ENCODE measurements at regions not wholly inside any gene's neighbourhood (a gene's known extent, or its start where the extent isn't known, plus 50 kb on each side); places are given as distances from the start of the nearest gene placed in this dataset.

DNA sequence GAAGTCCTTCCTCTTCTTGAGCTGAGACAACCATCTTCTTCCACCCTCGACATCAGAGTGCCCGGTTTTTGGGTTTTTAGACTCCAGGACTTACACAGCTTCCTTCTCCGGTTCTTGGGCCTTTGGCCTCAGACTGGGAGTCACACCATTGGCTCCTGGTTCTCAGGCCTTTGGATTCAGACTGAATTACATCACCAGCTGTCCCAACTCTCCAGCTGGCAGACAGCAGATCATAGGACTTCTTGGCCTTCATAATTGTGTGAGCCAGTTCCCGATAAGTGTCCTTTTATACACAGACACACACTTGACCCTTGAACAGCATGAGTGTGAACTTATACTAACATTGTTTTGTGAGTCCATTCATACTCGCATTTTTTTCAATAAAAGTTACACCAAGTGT lies 166.0 kb upstream of the UBL3 start:
- POLR2A ChIA-PET, result no interaction called here
- Histone ChIP-seq H3K36me3 (ENCODE audit: control insufficient read depth, insufficient read depth, low read length) (no peaks in the 10 kb centered on the region), H3K4me3 (ENCODE audit: low read depth, low read length) (no peak overlapping the region), H3K27me3 (ENCODE audit: control insufficient read depth, insufficient read depth, low read length) (no peaks in the 10 kb centered on the region)
- no peak for TF ChIP-seq CTCF (IDR thresholded peaks at IDR 0.05; ENCODE audit: insufficient read depth, low read depth, low read length)
- DNase-seq (ENCODE audit: low read depth), result no peak
- CTCF ChIA-PET, result no interaction called here

DNA sequence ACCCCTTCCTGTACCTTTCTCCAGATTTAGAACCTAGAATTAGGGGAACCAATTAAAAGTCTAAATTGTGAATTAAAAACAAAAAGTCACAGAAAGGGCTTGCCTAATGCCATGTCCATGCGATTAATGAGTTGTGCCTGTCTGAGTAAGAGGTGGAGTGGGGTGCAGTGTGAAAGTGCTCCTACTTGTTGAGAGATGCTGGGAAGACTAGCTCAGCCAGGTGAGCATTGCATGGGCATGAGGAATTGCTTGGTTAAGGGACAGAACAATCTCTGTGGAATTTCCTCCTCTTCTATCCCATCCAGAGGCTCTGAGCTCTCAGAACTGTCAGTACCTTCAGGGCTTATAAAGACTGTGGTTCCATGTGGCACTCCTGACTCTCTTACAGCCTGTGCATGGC lies 159.0 kb upstream of the UBL3 start:
- no peak for DNase-seq (ENCODE audit: low read depth)
- no peak for TF ChIP-seq CTCF (IDR thresholded peaks at IDR 0.05; ENCODE audit: insufficient read depth, low read depth, low read length)
- H3K36me3 ChIP-seq (ENCODE audit: control insufficient read depth, insufficient read depth, low read length), result no peaks in the 10 kb centered on the region
- no peaks in the 10 kb centered on the region; the same call in 1 of the 2 replicates for H3K27me3 ChIP-seq (ENCODE audit: control insufficient read depth, insufficient read depth, low read length)
- ChIA-PET CTCF (interaction anchor here (1.1 to 1.5 kb wide), 2 partner anchors 9 to 14 kb away, joined by 3 read pairs; no protein-coding TSS in a partner anchor), POLR2A (no interaction called here)
- H3K4me3 ChIP-seq (ENCODE audit: low read depth, low read length), result no peak overlapping the region

- ChIA-PET POLR2A (no interaction called here), CTCF (interaction anchor here (1.7 kb wide), 1 partner anchor 107 kb away, joined by 4 read pairs; no protein-coding TSS in a partner anchor)
- Histone ChIP-seq H3K27me3 (ENCODE audit: control insufficient read depth, insufficient read depth, low read length) (no peaks in the 10 kb centered on the region; the same call in 1 of the 2 replicates), H3K4me3 (ENCODE audit: low read depth, low read length) (no peak overlapping the region), H3K36me3 (ENCODE audit: control insufficient read depth, insufficient read depth, low read length) (no peaks in the 10 kb centered on the region)
- TF ChIP-seq CTCF (IDR thresholded peaks at IDR 0.05; ENCODE audit: insufficient read depth, low read depth, low read length), result no peak
- DNase-seq (ENCODE audit: low read depth), result no peak
Measured at GRCh38 chr13:30006246-30006645, 155.8 kb upstream of the UBL3 start.

DNA sequence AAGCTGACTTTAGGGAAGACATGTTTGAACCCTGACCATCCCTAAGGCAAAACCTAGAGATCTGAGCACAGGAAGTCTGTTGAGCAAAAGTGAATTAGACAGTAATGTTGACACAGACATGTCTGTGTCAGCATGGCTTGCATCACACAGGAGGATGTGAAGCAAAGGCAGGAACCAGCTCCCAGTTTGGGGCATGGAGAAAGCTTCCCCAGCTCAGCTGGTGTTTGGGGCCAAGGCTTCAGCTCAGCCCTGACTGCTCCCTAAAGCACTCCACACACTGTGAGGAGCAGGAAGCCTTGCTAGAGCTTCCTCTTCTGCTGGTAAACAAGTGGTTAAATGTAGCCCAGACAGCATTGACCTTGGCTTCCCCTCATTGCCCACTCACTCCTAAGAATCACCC lies 153.8 kb upstream of the UBL3 start:
- H3K4me3 ChIP-seq (ENCODE audit: low read depth, low read length), result no peak overlapping the region
- POLR2A ChIA-PET, result no interaction called here
- H3K36me3 ChIP-seq (ENCODE audit: control insufficient read depth, insufficient read depth, low read length), result no peaks in the 10 kb centered on the region
- DNase-seq (ENCODE audit: low read depth), result no peak
- no peak for TF ChIP-seq CTCF (IDR thresholded peaks at IDR 0.05; ENCODE audit: insufficient read depth, low read depth, low read length)
- H3K27me3 ChIP-seq (ENCODE audit: control insufficient read depth, insufficient read depth, low read length), result no peaks in the 10 kb centered on the region
- CTCF ChIA-PET, result interaction anchor here (1.0 to 1.3 kb wide), 2 partner anchors 16 to 80 kb away, joined by 3 read pairs; no protein-coding TSS in a partner anchor

- ChIA-PET POLR2A (interaction anchor here (0.6 kb wide), 1 partner anchor 15 kb away, joined by 3 read pairs; no protein-coding TSS in a partner anchor), CTCF (interaction anchor here (1.0 kb wide), 2 partner anchors 32 to 157 kb away, joined by 3 read pairs; no protein-coding TSS in a partner anchor)
- Histone ChIP-seq H3K4me3 (ENCODE audit: low read depth, low read length) (no peak overlapping the region), H3K27me3 (ENCODE audit: control insufficient read depth, insufficient read depth, low read length) (no peaks in the 10 kb centered on the region), H3K36me3 (ENCODE audit: control insufficient read depth, insufficient read depth, low read length) (no peaks in the 10 kb centered on the region)
- DNase-seq (ENCODE audit: low read depth), result peak; percentile 53
- TF ChIP-seq CTCF (IDR thresholded peaks at IDR 0.05; ENCODE audit: insufficient read depth, low read depth, low read length), result no peak
Measured at GRCh38 chr13:30002577-30002976, 152.2 kb upstream of the UBL3 start.

All from BJ (cell line).